CMK (cell line): ENCODE measurements at regions not wholly inside any gene's neighbourhood (a gene's known extent, or its start where the extent isn't known, plus 50 kb on each side); places are given as distances from the start of the nearest gene placed in this dataset.
"Not testable (repeated sequence)": the region's sequence is repeated elsewhere in the genome, so short reads cannot be mapped to it uniquely, and the experiment has no call there.

ENCODE experiments used
- DNase-seq: peaks from one replicate; pipeline ENCODE4 v3.0.0-alpha.2; 2010; ENCODE audit warnings: low read depth

GRCh38 chr6:168369786-168370185 is 50.2 kb upstream of the DACT2 start:
- DNase-seq = no peak

- peak; percentile 15 for DNase-seq
These were observed 50.9 kb upstream of the DACT2 start for GRCh38 chr6:168370310-168370991.

GRCh38 chr6:168371185-168371584 is 51.6 kb upstream of the DACT2 start:
- no peak for DNase-seq

- no peak for DNase-seq
These were observed 52.0 kb upstream of the DACT2 start for GRCh38 chr6:168371618-168371980.

- no peak for DNase-seq
These were observed 52.6 kb upstream of the DACT2 start for GRCh38 chr6:168371981-168372711.

GRCh38 chr6:168372889-168373288 is 53.3 kb upstream of the DACT2 start:
- no peak for DNase-seq

GRCh38 chr6:168373389-168373788 is 53.8 kb upstream of the DACT2 start:
- no peak for DNase-seq

GRCh38 chr6:168374051-168374502 is 54.5 kb upstream of the DACT2 start:
- no peak for DNase-seq

- no peak for DNase-seq
These were observed 55.0 kb upstream of the DACT2 start for GRCh38 chr6:168374541-168375071.

- DNase-seq = no peak
These were observed 56.5 kb upstream of the DACT2 start for GRCh38 chr6:168376120-168376519.

- DNase-seq = no peak
These were observed 57.4 kb upstream of the DACT2 start for GRCh38 chr6:168376811-168377483.

GRCh38 chr6:168377484-168377855 is 57.9 kb upstream of the DACT2 start:
- DNase-seq = no peak

GRCh38 chr6:168377856-168378832 is 58.6 kb upstream of the DACT2 start:
- DNase-seq = no peak

- not testable (repeated sequence) for DNase-seq
These were observed 60.0 kb upstream of the DACT2 start for GRCh38 chr6:168379579-168379978.

GRCh38 chr6:168380166-168380955 is 60.6 kb upstream of the SMOC2 start:
- DNase-seq = not testable (repeated sequence)

- no peak for DNase-seq
These were observed 59.9 kb upstream of the SMOC2 start for GRCh38 chr6:168380956-168381605.

- no peak for DNase-seq
These were observed 59.1 kb upstream of the SMOC2 start for GRCh38 chr6:168381726-168382458.

- no peak for DNase-seq
These were observed 57.7 kb upstream of the SMOC2 start for GRCh38 chr6:168383062-168383854.
